HL-60/S4 treated with phorbol 12-myristate 13-acetate at 8.2 ng/mL for 4 days and 3 days (cell line): ENCODE measurements at regions not wholly inside any gene's neighbourhood (a gene's known extent, or its start where the extent isn't known, plus 50 kb on each side); places are given as distances from the start of the nearest gene placed in this dataset.
"Not testable (repeated sequence)": the region's sequence is repeated elsewhere in the genome, so short reads cannot be mapped to it uniquely, and the experiment has no call there.

ENCODE experiments used
- in situ Hi-C: fragments of 300-500 bp; cut with MboI; formaldehyde crosslinking; loops from 2 replicates; pipeline ENCODE4 v1.15.0; 2022; ENCODE audit warnings: low sequenced_read_pairs

DNA sequence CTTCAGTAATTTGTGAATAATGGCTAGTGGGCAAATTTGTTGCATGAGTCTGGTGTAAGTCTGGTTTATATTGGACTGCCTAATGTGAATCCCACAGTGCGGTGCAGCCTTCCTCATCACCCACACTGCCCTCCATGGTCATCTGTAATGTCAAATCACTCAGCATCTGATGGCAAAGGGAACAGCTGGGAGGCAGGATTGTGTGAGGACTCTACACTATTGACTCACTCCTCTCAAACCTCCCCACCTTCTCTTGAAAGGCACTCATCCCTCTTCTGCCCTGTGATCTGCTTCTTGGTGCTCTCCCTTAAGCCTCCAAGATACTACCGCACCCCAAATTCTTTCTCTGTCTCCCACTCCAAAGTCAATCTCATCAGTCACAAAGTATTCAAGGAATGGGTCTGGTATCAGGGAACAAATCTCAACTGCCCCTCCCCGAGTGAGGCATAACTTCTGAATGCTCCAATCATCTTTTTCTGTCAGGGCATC, 146.0 kb upstream of the BEND6 start:
- in situ Hi-C loops = no loop called here

DNA sequence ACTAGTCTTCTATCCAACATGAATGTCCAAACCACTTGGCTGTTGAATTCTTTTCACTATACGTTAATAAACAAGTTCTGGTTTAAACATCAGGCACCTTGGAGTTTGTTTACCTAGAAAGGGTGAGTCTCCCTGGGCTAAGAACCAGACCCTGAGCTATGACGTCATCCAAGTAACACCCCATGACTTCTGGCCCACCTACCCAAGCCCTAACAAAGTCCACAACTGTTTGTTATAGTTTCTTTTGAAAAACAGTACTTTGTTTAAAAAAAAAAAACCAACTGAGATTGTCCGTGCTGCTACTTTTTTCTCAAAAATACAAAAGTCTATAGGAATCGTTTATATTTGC, 146.9 kb upstream of the BEND6 start:
- in situ Hi-C loops = no loop called here

DNA sequence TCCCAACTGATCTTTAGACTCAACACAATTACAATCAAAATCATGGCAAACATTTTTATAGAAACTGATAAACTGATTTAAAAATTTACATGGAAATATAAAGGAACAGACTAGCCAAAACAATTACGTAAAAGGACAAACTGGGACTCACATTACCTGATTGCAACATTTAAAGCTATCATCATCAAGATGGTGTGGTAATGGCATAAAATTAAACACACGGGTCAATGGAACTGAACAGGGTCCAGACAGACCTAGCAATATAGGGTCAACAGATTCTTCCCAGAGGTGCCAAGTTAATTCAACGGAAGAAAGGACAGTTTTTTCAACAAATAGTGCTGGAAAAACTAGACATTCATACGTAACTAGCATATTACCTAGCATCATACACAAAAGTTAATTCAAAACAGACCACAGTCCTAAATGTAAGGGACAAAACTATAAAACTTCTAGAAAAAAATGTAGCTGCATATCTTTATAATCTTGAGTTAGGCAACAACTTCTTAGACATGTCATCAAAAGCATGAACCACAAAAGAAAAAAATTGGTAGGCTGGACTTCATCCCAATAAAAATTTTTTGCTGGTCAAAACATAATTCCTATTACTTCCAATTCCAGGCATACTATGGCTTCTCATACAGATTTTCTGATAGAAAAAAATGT, 147.4 kb upstream of the BEND6 start:
- in situ Hi-C loops = no loop called here

DNA sequence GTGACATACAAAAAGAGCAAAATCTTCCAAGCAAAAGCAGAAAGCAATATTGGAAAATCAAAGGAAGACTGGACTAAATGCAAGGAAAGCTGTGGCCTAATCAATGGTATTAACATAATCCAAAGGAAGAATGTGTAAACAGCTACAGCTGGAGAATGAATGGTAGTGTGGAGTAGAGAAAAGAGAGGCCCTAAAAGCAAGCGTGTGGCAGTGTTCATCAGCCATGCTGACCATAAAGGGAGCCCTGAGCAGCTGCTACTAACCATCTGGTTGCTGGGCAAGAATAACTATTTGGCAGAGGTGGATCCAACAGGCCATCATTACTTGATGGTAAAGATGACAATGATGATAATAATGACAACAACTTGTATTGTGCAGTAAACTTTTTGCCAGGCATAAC, 148.5 kb upstream of the BEND6 start:
- in situ Hi-C loops = no loop called here

DNA sequence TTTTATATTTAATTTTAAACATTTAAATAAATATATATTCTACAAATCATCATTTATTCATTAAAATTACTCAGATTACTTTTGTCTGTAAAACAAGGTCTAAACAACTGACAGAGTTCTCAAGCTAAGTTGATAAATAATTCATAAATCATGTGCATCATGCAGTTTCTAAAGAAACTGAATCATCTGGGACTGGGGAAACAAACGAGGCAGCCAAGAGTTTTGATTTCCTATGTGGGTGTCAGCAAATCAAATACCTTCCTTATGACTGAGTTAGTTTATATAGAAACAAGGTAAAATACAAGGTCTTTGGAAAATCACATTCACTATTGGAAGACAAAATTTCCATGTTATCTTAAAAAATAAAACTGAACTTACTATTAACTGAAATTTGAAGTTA, 149.9 kb upstream of the BEND6 start:
- in situ Hi-C loops = no loop called here

DNA sequence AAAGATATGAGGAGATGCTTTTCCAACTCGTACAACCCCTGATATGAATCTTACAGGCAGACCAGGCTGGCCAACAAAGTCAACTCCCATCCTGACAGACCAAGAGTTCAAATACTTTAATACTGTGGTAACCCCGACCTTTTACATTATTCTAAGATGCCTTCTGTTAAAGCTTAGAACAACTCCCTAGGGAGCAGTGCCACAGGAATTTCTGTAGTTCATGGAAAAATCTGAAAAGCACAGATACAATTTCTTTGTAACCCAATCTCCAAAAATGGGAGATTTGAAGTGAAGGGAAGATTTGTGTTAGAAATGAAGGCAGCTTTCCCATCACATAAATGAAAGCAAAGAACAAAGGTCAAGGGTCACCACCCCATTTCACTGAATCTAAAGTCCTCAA, 151.3 kb upstream of the BEND6 start:
- in situ Hi-C loops = no loop called here

DNA sequence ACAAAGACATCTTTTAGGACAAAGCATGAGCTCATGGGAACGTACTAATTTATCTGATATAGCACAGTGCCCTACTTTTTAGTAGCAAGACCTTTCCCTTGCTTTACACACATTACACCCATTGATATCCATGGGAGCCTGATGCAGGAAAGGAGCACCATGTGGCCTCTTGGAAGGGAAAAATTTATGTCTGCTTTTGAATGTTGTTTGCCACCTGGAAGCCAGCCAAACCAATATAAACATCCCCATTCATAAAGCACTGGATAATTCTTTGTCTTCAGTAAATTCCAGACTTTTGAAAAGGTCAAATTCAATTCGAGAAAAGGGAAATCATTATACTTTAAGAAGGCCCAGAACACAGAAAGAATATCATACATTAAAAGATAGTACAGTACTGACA, 152.3 kb upstream of the BEND6 start:
- in situ Hi-C loops = no loop called here

DNA sequence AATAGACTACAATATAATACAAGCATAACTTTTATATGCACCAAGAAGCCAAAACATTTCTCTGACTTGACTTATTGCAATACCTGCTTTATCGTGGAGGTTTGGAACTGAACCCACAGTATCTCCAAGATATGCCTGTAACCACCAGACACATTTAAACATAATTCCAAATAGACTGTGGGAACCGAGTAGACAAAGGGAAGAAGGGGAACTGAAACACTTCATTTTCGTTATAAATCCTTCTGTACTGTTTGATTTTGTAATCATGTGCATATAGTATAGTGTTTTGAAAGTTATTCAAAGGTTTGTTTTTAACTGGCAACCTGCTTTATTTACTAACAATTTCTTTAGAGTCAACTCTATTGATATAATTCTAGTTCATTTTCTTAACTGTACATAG, 154.9 kb upstream of the BEND6 start:
- in situ Hi-C loops = no loop called here

DNA sequence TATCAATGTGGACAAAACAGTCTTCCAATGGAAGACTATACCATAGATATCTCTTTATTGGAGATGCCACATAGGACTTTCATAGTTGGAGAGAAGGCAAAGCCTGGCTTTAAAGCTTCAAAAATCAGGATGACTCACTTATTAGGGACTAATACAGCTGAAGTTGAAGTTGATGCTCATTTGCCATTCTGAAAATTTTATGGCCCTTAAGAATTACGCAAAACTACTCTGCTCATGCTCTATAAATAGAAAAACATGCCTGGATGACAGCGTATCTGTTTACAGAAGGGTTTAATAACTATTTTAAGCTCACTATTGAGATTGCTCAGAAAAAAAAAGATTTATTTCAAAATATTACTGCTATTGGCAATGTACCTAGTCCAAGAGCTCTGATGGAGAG, 155.5 kb upstream of the DST start:
- in situ Hi-C loops = no loop called here

DNA sequence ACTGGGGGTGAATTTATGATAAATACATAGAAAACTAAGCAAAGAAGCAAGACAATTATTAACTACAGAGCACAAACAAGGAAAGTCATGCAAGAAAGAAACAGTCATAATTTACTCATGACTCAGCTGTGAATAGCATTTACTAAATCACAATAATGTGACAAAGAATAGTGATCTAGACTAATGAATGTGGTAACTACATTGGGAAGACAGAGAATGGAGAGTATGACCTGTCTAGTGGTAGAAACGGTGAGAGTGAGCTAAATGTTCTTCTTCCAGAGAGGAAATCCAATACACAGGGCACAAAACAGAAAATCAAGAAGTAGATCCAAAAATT, 153.5 kb upstream of the DST start:
- in situ Hi-C loops = no loop called here

DNA sequence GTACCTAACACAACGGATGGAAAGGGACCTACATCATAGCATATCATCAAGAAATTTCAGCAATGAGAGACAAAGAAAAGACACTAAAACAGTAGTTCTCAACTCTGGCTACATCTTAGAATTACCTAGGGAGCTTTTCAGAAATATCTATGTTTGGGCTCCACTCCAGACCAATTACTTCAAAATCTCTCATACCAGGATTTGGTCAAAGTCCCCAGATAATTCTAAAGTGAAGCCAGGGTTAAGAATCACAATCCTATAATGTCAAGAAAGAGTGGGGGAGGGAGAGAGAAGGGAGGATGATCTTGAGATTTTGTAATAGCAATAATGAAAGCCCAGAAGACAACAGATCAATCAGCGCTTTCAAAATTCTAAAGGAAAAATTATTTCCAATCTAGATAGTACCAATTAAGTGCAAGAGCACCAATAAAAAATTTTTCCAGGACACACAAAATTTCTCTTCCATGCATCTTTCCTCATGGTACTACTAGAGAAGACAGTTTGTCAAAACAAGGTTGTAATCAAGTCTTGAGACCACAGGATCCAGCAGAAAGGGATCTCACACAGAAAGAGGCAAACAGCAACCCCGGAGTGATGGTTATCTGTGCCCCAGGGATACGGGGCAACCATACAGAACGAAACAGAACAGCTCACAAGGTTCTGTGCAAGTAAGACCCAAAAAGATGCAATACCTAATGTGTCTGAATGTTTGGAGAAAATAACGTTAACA, 152.9 kb upstream of the DST start:
- in situ Hi-C loops = no loop called here

DNA sequence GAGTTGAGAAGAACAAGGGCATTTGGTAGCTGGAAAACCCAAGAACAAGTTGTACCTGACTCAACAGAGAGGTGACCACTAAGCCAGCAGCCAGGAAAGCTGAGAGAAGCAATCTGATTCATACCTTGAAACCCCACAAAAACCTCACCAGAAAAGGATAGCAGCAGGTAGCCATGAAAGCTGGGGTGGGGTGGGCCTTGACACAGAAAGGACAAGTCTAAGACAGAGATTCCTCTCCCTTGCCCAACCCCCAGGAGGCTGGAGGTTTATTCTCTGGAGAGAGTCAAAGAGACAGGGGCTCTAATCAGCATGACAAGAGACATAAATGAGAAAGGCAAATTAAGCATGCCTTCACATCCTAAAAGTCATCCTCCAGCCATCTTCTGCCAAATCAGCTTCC, 151.7 kb upstream of the DST start:
- in situ Hi-C loops = no loop called here

DNA sequence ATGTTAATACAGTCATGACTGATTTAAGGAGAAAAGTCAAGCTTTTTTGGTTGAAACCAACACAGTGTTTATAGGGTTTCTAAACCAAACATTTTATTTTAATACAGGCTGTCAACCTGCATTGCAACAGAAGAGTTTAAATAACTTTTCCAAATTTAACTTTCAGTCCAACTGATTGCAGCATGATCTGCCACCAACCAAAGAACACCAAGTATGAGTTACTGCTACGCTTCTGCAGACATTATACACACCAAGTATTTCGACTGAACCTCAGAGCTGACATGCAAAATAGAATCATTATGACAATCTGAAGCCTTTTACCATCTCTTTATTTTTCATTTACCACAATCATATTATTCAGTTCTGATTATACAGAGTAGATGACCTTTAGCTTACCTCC, 151.2 kb upstream of the DST start:
- in situ Hi-C loops = no loop called here

DNA sequence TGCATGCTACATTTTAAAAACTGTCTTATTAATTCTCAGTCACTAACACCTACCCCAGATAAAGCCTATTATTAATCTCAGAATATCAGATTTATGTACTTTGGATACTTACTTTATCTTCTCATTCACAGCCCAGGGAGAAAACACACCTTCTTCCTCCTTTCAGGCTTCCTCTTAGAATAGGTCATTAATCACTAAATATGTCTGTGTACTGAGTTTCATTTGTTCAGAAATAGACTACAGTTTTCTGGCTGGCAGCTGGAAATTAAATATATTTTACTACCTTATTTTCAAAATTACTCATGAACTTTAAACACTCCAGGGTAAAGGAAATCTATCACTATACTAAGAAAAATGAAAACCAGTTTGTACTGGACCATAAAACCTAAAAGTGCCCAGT, 147.7 kb upstream of the DST start:
- in situ Hi-C loops = no loop called here

DNA sequence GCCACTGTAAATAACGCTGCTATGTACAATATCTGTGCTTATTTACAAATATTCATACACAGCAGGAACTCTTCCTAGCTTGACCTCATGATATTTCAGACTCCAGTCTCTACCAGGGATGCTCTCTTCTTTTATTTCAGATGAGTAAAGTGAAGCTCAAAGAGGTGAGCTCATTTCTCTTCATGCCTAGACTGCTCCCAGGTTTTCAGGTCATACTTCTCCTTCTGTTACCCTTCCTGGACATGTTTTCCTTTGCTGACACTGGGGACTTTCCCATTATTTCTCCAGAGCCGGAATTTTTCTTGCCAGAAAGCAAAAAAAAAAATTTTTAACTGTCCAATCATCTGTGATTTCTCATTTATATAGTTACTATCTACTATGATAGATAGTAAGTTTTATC, 147.2 kb upstream of the DST start:
- in situ Hi-C loops = no loop called here

DNA sequence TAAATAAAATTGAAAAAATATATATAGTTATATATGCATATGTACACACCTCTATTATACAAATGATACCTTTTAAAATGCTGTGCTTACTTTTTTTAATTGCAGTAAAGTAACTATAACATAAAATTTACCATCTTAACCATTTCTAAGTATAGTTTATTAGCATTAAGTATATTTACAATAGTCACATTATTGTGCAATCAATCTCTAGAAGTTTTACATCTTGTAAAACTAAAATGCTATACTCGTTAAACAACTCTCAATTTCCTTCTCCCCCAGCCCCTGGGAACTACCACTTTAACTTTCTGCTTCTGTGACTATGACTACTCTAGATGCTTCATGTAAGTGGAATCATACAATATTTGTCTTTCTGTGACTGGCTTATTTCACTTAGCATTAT, 146.7 kb upstream of the DST start:
- in situ Hi-C loops = no loop called here

DNA sequence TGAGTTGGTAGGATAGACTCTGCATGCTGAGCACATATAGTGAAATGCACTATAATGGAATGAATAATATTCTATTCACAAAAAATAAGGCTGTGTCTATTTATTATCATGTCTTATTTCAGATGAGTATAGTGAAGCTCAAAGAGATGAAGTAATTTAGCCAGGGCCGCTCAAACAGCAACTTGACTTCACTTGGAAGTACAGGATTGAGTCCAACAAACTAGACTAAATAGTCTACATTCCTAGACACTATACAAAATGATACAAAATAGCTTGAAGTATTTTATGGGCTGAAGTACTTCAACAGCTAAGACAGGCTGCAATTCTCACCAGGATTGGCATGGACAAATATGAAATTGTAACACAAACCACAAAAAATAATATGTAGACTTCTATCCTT, 144.5 kb upstream of the DST start:
- in situ Hi-C loops = no loop called here

DNA sequence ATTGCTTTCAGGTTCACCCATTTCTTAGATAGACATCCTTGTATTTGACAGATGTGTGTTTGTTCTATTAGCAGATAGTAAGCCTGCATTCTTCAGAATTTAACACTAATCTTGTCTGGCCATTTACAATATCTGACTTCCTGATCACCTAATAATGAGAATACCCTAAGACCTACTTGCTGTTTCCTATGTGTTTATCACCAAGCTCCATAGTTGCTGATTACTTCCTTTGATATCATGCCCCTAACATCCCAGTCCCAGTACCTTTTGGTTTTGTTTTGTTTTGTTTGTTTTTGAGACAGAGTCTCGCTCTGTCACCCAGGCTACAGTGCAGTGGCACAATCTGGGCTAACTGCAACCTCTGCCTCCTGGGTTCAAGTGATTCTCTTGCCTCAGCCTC, 143.6 kb upstream of the DST start:
- in situ Hi-C loops = no loop called here

DNA sequence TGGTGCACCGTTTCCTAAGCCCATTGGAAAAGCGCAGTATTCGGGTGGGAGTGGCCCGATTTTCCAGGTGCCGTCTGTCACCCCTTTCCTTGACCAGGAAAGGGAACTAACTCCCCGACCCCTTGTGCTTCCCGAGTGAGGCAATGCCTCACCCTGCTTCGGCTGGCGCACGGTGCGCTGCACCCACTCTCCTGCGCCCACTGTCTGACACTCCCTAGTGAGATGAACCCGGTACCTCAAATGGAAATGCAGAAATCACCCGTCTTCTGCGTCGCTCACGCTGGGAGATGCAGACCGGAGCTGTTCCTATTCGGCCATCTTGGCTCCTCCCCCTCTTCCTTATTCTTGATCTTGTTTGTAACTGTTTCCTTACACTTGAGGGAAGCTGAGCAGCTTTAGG, 142.8 kb upstream of the DST start:
- in situ Hi-C loops = not testable (repeated sequence)

DNA sequence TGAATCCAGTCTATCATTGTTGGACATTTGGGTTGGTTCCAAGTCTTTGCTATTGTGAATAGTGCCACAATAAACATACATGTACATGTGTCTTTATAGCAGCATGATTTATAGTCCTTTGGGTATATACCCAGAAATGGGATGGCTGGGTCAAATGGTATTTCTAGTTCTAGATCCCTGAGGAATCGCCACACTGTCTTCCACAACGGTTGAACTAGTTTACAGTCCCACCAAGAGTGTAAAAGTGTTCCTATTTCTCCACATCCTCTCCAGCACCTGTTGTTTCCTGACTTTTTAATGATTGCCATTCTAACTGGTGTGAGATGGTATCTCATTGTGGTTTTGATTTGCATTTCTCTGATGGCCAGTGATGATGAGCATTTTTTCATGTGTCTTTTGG, 137.4 kb upstream of the DST start:
- in situ Hi-C loops = not testable (repeated sequence)

DNA sequence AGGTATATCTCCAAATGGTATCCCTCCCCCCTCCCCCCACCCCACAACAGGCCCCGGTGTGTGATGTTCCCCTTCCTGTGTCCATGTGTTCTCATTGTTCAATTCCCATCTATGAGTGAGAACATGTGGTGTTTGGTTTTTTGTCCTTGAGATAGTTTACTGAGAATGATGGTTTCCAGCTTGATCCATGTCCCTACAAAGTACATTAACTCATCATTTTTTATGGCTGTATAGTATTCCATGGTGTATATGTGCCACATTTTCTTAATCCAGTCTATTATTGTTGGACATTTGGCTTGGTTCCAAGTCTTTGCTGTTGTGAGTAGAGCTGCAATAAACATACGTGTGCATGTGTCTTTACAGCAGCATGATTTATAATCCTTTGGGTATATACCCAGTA, 135.8 kb upstream of the DST start:
- in situ Hi-C loops = not testable (repeated sequence)

DNA sequence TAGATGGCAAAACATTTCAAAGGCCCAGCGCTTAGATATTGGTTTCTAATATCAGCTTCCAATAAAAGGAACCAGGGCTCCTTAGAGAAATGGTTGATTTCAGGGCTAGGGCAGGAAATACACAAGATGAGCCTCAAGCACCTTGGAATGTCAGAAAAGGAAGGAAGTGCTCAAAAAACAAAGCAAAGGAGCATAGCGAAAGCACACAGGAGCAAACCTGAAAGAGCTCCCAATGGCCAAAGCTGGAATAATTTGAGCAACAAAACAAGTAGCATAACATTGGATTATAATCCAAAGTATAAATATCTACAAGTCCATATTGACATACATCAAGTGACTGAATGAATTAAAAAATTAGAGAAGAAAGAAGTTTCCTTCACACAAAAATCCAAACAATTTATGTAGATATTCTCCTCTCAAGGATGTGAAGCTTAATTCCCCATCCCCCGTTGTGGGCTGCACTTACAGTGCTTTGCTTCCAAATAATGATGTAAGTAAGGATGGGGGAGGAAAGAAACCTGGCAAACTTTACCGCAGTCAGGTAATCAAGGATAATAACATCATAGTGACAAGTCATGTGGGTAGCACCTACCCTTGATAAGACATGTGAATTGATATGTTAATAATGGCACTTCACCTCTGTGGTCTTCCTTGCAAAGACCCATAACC, 132.9 kb upstream of the DST start:
- in situ Hi-C loops = no loop called here
